Heart left ventricle (tissue), 13 donors: ENCODE measurements at regions not wholly inside any gene's neighbourhood (a gene's known extent, or its start where the extent isn't known, plus 50 kb on each side); places are given as distances from the start of the nearest gene placed in this dataset.

ENCODE experiments used
- POLR2A ChIP-seq, 2 donors: fragments of 450-650 bp; IDR thresholded peaks; one replicate each; pipeline ENCODE4 v1.6.1; 2017; ENCODE audit warnings: antibody characterized with exemption in 2 of 2, mild to moderate bottlenecking in 2 of 2, moderate library complexity in 2 of 2
- TF ChIP-seq, protein P1 (sequence below), 12 donors: fragments of 200-600 bp; sonication (generic) in 4 of 12; IDR thresholded peaks; one replicate each; pipeline versions ENCODE4 v1.5.0 to v1.8.0; 2018 to 2022; ENCODE audit warnings: antibody characterized with exemption in 12 of 12, mild to moderate bottlenecking in 5 of 12
- donor health status: ischemic (EF 13 %, LVEDD 7.1; RV severe dilation, severe dysfunction).
- donor health status: DM: no; HTN: yes; CAD: no.
- donor health status: DM: no; HTN: no; CAD: no.
- donor health status: ischemic (EF 25% LVEDD 6.9; RV normal size, moderate dysfunction).
- donor health status: ischemic (EF 25% LVEDD 5.7; RV mildly dilated, moderate dysfunction).
- donor health status: ischemic (EF 35%, LVEDD 5.7; RV mildly dilated, moderate dysfunction).
- donor health status: nonischemic (EF 11% LVEDD 7.7; RV severe dilation, severe dysfunction).
- donor health status: DM: yes; HTN: yes; CAD: no.
- donor health status: PGD.
- donor health status: ischemic (EF 29% LVEDD 5.4; RV normal size, mild dysfunction).
- donor health status: nonischemic (EF 23%, LVEDD 6.1; RV moderate dilation, normal function).

- TF ChIP-seq, protein P1, sequence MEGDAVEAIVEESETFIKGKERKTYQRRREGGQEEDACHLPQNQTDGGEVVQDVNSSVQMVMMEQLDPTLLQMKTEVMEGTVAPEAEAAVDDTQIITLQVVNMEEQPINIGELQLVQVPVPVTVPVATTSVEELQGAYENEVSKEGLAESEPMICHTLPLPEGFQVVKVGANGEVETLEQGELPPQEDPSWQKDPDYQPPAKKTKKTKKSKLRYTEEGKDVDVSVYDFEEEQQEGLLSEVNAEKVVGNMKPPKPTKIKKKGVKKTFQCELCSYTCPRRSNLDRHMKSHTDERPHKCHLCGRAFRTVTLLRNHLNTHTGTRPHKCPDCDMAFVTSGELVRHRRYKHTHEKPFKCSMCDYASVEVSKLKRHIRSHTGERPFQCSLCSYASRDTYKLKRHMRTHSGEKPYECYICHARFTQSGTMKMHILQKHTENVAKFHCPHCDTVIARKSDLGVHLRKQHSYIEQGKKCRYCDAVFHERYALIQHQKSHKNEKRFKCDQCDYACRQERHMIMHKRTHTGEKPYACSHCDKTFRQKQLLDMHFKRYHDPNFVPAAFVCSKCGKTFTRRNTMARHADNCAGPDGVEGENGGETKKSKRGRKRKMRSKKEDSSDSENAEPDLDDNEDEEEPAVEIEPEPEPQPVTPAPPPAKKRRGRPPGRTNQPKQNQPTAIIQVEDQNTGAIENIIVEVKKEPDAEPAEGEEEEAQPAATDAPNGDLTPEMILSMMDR (IDR thresholded peaks at IDR 0.05), result peak; percentile 25 to 65 (median 46)
- TF ChIP-seq POLR2A (IDR thresholded peaks at IDR 0.05), result no peak
These were observed 161.3 kb upstream of the NPVF start for GRCh38 chr7:25389489-25390106.
